Breast epithelium (tissue), 4 donors: ENCODE measurements at regions not wholly inside any gene's neighbourhood (a gene's known extent, or its start where the extent isn't known, plus 50 kb on each side); places are given as distances from the start of the nearest gene placed in this dataset.

Experiments used
- DNase-seq, 2 donors: peaks; one replicate each; pipeline ENCODE4 v3.0.0-alpha.2; 2019; ENCODE audit warnings: low spot score in 2 of 2
- H3K27ac ChIP-seq, 2 donors: fragments of 200-600 bp; sonication (generic) in 1 of 2; one replicate each; pipeline ENCODE4 v1.5.1; 2016 to 2019; ENCODE audit warnings: mild to moderate bottlenecking in 1 of 2
- H3K27me3 ChIP-seq, 2 donors: fragments of 200-600 bp; sonication (generic) in 1 of 2; one replicate each; pipeline versions ENCODE4 v1.5.1 to v1.6.0; 2017 to 2019; ENCODE audit warnings: control low read depth in 1 of 2, mild to moderate bottlenecking in 1 of 2
- H3K36me3 ChIP-seq: fragments of 200-600 bp; one replicate; pipeline ENCODE4 v1.5.1; 2019
- H3K4me1 ChIP-seq, 2 donors: fragments of 200-600 bp; sonication (generic); one replicate each; pipeline ENCODE4 v1.5.1; 2016 to 2019; ENCODE audit warnings: control low read depth in 1 of 2
- H3K4me3 ChIP-seq, 3 donors: fragments of 200-600 bp; sonication (generic); 1 replicate in 2 of 3; 2 replicates in 1 of 3; pipeline ENCODE4 v1.5.1; 2016 to 2019; ENCODE audit warnings: mild to moderate bottlenecking in 3 of 3, moderate library complexity in 2 of 3
- H3K9me3 ChIP-seq, 2 donors: fragments of 200-600 bp; sonication (generic) in 1 of 2; one replicate each; pipeline ENCODE4 v1.5.1; 2016 to 2019; ENCODE audit warnings: control low read depth in 1 of 2
- POLR2A ChIP-seq: fragments of 450-650 bp; IDR thresholded peaks from one replicate; pipeline ENCODE4 v1.6.1; 2016; ENCODE audit warnings: antibody characterized with exemption, mild to moderate bottlenecking, moderate library complexity
- POLR2AphosphoS5 ChIP-seq, 3 donors: sonication (generic); formaldehyde crosslinking; IDR thresholded peaks; one replicate each; pipeline ENCODE4 v1.6.1; 2017; ENCODE audit warnings: antibody characterized with exemption in 3 of 3
- intact Hi-C: fragments of 100-400 bp; cut with DNase I; formaldehyde crosslinking; loops from one replicate; pipeline ENCODE4 v1.15.1; 2023; ENCODE audit warnings: low total_unique reads
- TF ChIP-seq, protein P1 (sequence below), 3 donors: fragments of 450-650 bp; IDR thresholded peaks; one replicate each; pipeline ENCODE4 v1.5.1; 2016 to 2017; ENCODE audit warnings: antibody characterized with exemption in 3 of 3, mild to moderate bottlenecking in 3 of 3, moderate library complexity in 3 of 3

DNA sequence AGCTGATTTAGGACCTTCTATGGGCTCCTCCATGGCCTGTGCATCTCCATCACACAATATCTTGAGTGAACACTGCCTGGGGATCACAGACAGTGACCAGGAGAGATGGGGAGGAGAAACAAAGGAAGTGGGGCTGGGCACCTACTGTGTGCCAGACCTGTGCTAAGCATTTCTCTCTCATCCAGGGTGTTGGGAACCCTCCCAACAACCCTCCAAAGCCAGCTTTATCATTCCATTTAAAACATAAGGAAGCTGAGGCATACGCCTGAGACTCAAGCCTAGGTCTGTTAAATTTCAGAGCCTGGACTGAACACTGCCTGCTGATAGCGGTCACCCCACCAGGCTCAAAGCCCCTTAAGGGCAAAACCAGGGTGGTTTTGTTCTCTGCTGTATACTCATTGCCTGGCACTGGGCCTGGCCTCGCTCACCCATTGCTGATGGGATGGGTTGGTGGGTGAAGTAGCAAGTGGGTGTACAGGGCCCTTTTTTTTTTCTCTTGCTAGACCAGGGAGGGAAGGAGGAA is 130.1 kb downstream of the MN1 start:
- H3K27me3 ChIP-seq = no peaks in the 10 kb centered on the region
- H3K27ac ChIP-seq = no peak overlapping the region
- no peak overlapping the region for H3K4me3 ChIP-seq
- no peaks in the 10 kb centered on the region for H3K36me3 ChIP-seq
- intact Hi-C loops = no loop called here
- H3K9me3 ChIP-seq = peaks cover 0 to 1% of the 10 kb centered on the region in 2 donors
- H3K4me1 ChIP-seq = no peaks in the 10 kb centered on the region
- no peak for DNase-seq
- TF ChIP-seq POLR2A (no peak), POLR2AphosphoS5 (IDR thresholded peaks at IDR 0.05) (no peak)
- TF ChIP-seq, protein P1, sequence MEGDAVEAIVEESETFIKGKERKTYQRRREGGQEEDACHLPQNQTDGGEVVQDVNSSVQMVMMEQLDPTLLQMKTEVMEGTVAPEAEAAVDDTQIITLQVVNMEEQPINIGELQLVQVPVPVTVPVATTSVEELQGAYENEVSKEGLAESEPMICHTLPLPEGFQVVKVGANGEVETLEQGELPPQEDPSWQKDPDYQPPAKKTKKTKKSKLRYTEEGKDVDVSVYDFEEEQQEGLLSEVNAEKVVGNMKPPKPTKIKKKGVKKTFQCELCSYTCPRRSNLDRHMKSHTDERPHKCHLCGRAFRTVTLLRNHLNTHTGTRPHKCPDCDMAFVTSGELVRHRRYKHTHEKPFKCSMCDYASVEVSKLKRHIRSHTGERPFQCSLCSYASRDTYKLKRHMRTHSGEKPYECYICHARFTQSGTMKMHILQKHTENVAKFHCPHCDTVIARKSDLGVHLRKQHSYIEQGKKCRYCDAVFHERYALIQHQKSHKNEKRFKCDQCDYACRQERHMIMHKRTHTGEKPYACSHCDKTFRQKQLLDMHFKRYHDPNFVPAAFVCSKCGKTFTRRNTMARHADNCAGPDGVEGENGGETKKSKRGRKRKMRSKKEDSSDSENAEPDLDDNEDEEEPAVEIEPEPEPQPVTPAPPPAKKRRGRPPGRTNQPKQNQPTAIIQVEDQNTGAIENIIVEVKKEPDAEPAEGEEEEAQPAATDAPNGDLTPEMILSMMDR (IDR thresholded peaks at IDR 0.05) = no peak

DNA sequence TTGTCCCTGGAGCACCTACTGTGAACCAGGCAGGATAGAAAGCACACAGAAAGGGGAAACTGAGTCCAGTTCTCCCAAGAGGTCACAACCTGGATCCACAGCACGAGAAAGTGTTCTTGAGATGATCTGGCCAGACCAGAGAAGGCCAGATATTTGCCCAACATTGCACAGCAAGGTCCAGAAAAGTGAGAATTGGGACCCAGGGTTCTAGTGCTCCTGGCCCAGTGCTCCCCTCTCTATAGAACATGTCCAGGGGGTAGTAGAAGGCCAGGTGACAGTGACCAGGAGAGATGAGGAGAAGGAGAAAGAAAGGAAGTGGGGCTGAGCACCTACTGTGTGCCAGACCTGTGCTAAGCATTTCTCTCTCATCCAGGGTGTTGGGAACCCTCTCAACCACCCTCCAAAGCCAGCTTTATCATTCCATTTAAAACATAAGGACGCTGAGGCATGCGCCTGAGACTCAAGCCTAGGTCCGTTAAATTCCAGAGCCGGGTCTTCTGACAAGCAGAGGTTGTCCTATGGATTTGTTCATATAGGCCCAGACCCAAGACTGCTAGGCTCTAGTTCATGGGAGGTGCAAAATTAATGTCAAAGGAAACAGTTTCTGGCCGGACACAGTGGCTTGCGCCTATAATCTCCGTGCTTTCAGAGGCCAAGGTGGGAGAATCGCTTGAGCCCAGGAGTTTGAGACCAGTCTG is 128.7 kb downstream of the MN1 start:
- Histone ChIP-seq H3K9me3 (no peaks in the 10 kb centered on the region), H3K4me3 (no peak overlapping the region), H3K27me3 (no peaks in the 10 kb centered on the region), H3K36me3 (no peaks in the 10 kb centered on the region), H3K27ac (no peak overlapping the region), H3K4me1 (no peaks in the 10 kb centered on the region)
- DNase-seq = no peak
- intact Hi-C loops = no loop called here
- TF ChIP-seq POLR2AphosphoS5 (IDR thresholded peaks at IDR 0.05) (no peak), POLR2A (no peak)
- TF ChIP-seq, protein P1 (IDR thresholded peaks at IDR 0.05) = no peak

DNA sequence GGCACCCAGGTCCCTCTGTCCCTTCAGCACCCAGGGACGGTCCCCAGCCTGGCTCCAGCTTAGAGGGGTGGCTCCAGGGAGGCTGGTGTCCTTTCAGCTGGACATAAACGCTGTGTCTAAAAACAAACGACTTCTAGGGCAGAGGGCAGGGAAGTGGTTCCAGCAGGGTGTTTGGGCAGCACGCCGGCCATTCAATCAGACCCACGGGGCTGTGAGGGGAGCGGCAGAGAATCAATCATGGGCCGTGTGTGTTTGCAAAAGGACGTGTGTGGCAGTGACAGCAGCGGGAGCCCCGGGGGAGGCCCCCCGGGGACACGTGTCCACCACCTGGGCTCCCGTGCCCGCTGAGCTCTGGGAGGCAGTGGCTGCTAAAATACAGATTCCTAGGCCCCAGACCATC is 127.7 kb downstream of the MN1 start:
- intact Hi-C loops = no loop called here
- no peak overlapping the region for H3K4me3 ChIP-seq

DNA sequence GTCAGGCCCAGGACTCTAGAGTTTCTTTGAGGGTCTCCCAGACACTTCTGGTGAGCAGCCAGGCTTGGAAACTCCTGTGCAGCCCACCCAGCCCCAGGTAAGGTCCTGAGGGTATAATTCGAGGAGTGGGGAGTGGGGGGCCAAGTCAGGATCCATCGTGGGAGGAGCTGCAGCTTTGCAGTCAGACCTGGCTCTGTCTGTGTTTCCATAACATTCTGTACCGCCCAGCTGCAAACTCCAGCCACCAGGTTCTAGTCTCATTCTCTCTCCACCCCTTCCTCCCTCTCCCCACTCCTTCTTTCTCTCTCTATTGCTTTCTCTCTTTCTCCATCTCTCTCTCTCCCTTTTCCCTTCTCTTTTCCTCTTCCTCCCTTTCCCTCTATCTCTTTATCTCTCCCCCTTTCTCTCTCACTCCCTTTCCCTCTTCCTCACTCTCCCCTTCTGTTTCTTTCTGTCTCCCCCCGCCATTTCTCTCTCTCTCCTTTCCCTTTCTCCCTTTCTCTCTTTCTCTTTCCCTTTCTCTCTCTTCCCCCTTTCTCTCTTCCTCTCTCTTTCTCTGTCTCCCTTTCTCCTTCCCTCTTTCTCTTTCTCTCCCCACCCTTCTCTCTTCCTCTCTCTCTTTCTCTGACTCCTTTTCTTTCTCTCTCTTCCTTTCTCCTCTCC is 127.2 kb downstream of the MN1 start:
- no peaks in the 10 kb centered on the region for H3K27me3 ChIP-seq
- TF ChIP-seq, protein P1 (IDR thresholded peaks at IDR 0.05) = no peak
- TF ChIP-seq POLR2A = no peak
- no peak for TF ChIP-seq POLR2AphosphoS5 (IDR thresholded peaks at IDR 0.05)
- no peaks in the 10 kb centered on the region for H3K36me3 ChIP-seq

More for the DNA sequence above, 127.7 kb downstream of the MN1 start:
- no peaks in the 10 kb centered on the region for H3K36me3 ChIP-seq
- H3K27ac ChIP-seq = no peak overlapping the region
- H3K9me3 ChIP-seq = no peaks in the 10 kb centered on the region
- DNase-seq = no peak
- TF ChIP-seq, protein P1 (IDR thresholded peaks at IDR 0.05) = no peak
- TF ChIP-seq POLR2A = no peak
- no peak for TF ChIP-seq POLR2AphosphoS5 (IDR thresholded peaks at IDR 0.05)
- no peaks in the 10 kb centered on the region for H3K4me1 ChIP-seq
- no peaks in the 10 kb centered on the region for H3K27me3 ChIP-seq

DNA sequence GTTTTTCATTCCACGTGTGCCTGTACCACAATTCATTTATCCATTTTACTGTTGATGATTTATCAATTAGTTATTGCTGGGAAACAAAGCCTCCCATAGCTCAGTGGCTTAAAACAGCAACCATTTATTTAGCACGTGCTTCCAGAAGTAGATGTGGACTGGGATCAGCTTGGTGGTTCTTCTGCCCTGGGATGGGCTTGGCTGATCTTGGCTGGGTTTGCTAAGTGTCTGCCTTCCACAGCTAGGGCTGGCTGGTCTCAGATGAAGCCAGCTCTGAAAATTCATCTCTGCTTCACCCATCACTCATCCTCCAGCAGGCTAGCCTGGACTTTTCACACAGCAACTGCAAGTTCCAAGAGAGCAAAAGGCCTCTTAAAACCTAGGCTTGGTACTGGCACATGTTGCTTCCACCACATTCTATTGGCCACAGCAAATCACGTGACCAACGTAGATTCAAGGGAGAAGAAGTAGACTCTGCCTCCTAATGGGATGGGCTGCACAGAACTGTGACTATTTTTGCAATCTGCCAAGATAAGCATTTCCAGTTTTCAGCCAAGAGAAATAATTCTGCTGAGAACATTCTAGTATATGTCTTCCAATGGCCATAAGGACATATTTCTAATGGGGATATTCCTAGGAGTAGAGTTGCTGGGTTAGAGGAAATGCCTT is 124.9 kb downstream of the MN1 start:
- H3K36me3 ChIP-seq = no peaks in the 10 kb centered on the region
- H3K4me3 ChIP-seq = no peak overlapping the region
- intact Hi-C loops = no loop called here
- no peak for DNase-seq
- H3K27me3 ChIP-seq = no peaks in the 10 kb centered on the region
- H3K4me1 ChIP-seq = no peaks in the 10 kb centered on the region
- TF ChIP-seq POLR2A = no peak
- no peak for TF ChIP-seq POLR2AphosphoS5 (IDR thresholded peaks at IDR 0.05)
- TF ChIP-seq, protein P1 (IDR thresholded peaks at IDR 0.05) = no peak
- no peaks in the 10 kb centered on the region for H3K9me3 ChIP-seq
- H3K27ac ChIP-seq = no peak overlapping the region

More for the DNA sequence above, 127.2 kb downstream of the MN1 start:
- no peak overlapping the region for H3K4me3 ChIP-seq
- no peaks in the 10 kb centered on the region for H3K4me1 ChIP-seq
- H3K27ac ChIP-seq = no peak overlapping the region
- DNase-seq = no peak
- intact Hi-C loops = no loop called here
- no peaks in the 10 kb centered on the region for H3K9me3 ChIP-seq
